ENCODE measurements at regions not wholly inside any gene's neighbourhood (a gene's known extent, or its start where the extent isn't known, plus 50 kb on each side); places are given as distances from the start of the nearest gene placed in this dataset.

DNA sequence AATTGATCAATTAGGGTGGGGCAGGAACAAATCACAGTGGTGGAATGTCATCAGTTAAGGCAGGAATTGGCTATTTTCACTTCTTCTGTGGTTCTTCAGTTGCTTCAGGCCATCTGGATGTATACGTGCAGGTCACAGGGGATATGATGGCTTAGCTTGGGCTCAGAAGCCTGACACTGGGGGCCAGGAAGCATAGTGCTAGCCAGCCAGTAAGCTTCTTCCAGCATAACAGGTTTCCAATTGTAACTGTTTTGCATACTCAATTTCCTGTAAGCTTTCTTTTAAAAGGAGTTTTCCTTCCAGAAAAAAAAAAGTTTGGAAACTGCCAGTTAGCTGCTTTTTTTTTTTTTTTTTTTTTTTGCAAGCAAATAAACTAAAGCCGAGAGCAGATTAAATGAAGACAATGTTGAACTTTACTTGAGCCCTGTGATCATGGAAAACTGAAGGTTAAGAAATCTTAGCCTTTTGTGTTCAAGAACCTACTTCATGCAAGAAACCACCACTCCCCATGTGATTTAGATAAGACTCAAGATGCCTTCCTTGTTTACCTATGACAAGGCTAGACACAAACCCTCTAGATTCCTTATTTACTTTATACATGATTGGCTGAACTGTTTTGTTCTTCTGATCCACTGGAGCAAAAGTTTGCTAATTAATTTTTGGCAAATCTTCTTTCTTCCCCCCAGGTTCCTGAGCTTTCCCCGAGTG, 126.9 kb upstream of the LINC00305 start:
- H3K9me3 Mint-ChIP-seq (ENCODE audit: low read depth, unreplicated experiment), result peaks cover 11% of the 10 kb centered on the region
- no peaks in the 10 kb centered on the region for H3K27me3 Mint-ChIP-seq (ENCODE audit: unreplicated experiment)
- H3K4me1 Mint-ChIP-seq (ENCODE audit: low read depth, unreplicated experiment), result no peaks in the 10 kb centered on the region
- H3K36me3 Mint-ChIP-seq (ENCODE audit: insufficient read depth, unreplicated experiment), result no peaks in the 10 kb centered on the region
- TF ChIP-seq, protein P1, sequence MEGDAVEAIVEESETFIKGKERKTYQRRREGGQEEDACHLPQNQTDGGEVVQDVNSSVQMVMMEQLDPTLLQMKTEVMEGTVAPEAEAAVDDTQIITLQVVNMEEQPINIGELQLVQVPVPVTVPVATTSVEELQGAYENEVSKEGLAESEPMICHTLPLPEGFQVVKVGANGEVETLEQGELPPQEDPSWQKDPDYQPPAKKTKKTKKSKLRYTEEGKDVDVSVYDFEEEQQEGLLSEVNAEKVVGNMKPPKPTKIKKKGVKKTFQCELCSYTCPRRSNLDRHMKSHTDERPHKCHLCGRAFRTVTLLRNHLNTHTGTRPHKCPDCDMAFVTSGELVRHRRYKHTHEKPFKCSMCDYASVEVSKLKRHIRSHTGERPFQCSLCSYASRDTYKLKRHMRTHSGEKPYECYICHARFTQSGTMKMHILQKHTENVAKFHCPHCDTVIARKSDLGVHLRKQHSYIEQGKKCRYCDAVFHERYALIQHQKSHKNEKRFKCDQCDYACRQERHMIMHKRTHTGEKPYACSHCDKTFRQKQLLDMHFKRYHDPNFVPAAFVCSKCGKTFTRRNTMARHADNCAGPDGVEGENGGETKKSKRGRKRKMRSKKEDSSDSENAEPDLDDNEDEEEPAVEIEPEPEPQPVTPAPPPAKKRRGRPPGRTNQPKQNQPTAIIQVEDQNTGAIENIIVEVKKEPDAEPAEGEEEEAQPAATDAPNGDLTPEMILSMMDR (IDR thresholded peaks at IDR 0.05; ENCODE audit: unreplicated experiment), result no peak
- H3K4me3 Mint-ChIP-seq (ENCODE audit: low read depth, unreplicated experiment), result no peak overlapping the region
- CTCF ChIA-PET, result no interaction called here
- intact Hi-C loops (cut with micrococcal nuclease; ENCODE audit: unreplicated experiment), result no loop called here
- DNase-seq, result no peak
- BruUV-seq (replicated peaks), result no TSS peak
- no peak overlapping the region for H3K27ac Mint-ChIP-seq (ENCODE audit: unreplicated experiment)

DNA sequence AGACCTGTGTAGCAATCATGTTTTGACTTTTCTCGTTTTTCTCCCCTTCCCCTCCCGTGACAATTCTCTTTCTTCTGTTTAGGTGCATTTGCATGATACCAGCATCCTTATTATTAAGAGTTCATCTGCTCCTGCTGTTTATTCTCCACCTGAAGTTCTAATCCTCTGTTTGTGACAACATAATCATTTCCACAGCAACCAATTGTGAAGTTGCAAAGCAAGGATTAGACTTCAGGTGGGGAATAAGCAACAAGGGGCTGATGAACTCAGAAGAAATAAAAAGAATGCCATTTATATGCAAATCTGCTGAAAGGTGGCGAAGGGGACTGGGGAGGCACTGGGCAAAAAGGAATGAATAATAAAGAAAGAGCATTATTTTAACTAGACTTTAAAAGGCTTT, 124.8 kb upstream of the LINC00305 start:
- Mint-ChIP-seq H3K4me1 (ENCODE audit: low read depth, unreplicated experiment) (no peaks in the 10 kb centered on the region), H3K4me3 (ENCODE audit: low read depth, unreplicated experiment) (no peak overlapping the region), H3K36me3 (ENCODE audit: insufficient read depth, unreplicated experiment) (no peaks in the 10 kb centered on the region), H3K9me3 (ENCODE audit: low read depth, unreplicated experiment) (peaks cover 7% of the 10 kb centered on the region), H3K27me3 (ENCODE audit: unreplicated experiment) (no peaks in the 10 kb centered on the region), H3K27ac (ENCODE audit: unreplicated experiment) (no peak overlapping the region)
- no peak for DNase-seq
- TF ChIP-seq, protein P1 (IDR thresholded peaks at IDR 0.05; ENCODE audit: unreplicated experiment), result no peak
- no TSS peak for BruUV-seq (replicated peaks)
- CTCF ChIA-PET, result no interaction called here
- intact Hi-C loops (cut with micrococcal nuclease; ENCODE audit: unreplicated experiment), result no loop called here

DNA sequence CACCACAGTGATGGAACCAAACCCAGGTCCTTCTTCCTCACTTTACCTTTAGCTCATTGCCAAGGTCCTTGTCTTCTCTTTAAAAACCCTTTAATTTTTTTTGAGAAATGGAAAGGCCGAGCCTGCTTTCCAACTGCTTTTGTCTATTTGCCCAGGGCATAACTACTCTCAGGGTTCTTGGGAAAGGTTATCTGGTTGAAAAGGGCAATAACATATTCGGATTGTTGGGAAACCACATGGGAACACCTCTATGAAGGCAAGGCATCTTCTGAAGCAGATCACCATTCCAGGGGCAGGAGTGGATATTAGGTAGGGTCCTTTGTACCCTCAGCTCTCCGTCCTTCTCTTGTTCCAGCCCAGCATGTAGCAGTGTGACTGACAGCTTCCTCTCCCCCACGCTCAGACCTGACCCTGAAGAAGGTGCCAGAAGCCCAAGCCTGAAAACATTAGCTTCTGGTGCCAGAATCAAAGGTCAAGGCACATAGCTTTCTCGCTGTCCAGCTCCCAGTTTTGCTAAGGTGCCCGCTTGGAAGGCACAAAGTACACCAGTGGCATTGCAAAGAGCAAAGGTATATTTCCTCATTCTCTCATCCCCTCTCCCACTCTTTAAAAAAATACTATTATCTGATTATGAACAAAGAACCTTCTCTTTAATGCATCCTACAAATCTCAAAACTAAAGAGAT, 123.2 kb upstream of the LINC00305 start:
- Mint-ChIP-seq H3K4me3 (ENCODE audit: low read depth, unreplicated experiment) (no peak overlapping the region), H3K36me3 (ENCODE audit: insufficient read depth, unreplicated experiment) (no peaks in the 10 kb centered on the region)
- TF ChIP-seq, protein P1 (IDR thresholded peaks at IDR 0.05; ENCODE audit: unreplicated experiment), result no peak

DNA sequence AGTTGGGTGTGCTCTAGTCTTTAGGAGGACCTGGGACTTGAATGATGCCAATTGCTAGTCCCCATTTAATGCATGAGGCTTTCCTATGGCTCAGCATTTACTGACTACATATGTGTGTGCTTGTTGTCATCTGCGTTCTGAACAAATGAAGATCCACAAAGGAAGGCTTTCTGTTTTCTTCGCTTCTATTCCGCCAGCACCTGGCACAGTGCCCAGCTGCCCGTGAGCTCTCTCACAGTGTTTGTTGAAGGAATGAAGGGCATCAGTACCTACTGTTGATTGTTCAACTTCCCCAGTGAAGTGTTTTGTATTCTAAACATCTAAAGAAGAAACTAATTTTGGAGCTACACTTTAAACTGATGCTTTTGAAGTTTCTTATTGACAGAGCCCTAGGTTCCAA, 122.4 kb upstream of the LINC00305 start:
- Mint-ChIP-seq H3K36me3 (ENCODE audit: insufficient read depth, unreplicated experiment) (no peaks in the 10 kb centered on the region), H3K27me3 (ENCODE audit: unreplicated experiment) (no peaks in the 10 kb centered on the region), H3K4me1 (ENCODE audit: low read depth, unreplicated experiment) (no peaks in the 10 kb centered on the region), H3K4me3 (ENCODE audit: low read depth, unreplicated experiment) (no peak overlapping the region), H3K9me3 (ENCODE audit: low read depth, unreplicated experiment) (peaks cover 4% of the 10 kb centered on the region), H3K27ac (ENCODE audit: unreplicated experiment) (no peak overlapping the region)
- no peak for DNase-seq
- TF ChIP-seq, protein P1 (IDR thresholded peaks at IDR 0.05; ENCODE audit: unreplicated experiment), result no peak
- intact Hi-C loops (cut with micrococcal nuclease; ENCODE audit: unreplicated experiment), result no loop called here
- BruUV-seq (replicated peaks), result no TSS peak
- CTCF ChIA-PET, result no interaction called here

More for the DNA sequence above, 123.2 kb upstream of the LINC00305 start:
- intact Hi-C loops (cut with micrococcal nuclease; ENCODE audit: unreplicated experiment), result no loop called here
- CTCF ChIA-PET, result no interaction called here
- no peaks in the 10 kb centered on the region for H3K27me3 Mint-ChIP-seq (ENCODE audit: unreplicated experiment)
- H3K9me3 Mint-ChIP-seq (ENCODE audit: low read depth, unreplicated experiment), result peaks cover 4% of the 10 kb centered on the region
- DNase-seq, result no peak
- no TSS peak for BruUV-seq (replicated peaks)
- H3K4me1 Mint-ChIP-seq (ENCODE audit: low read depth, unreplicated experiment), result no peaks in the 10 kb centered on the region
- H3K27ac Mint-ChIP-seq (ENCODE audit: unreplicated experiment), result no peak overlapping the region
